ENCODE measurements at regions not wholly inside any gene's neighbourhood (a gene's known extent, or its start where the extent isn't known, plus 50 kb on each side); places are given as distances from the start of the nearest gene placed in this dataset.
"Not testable (repeated sequence)": the region's sequence is repeated elsewhere in the genome, so short reads cannot be mapped to it uniquely, and the experiment has no call there.

- no peak for DNase-seq
These were observed 67.0 kb upstream of the SFSWAP start for GRCh38 chr12:131643631-131644452.

- DNase-seq = no peak
These were observed 66.4 kb upstream of the SFSWAP start for GRCh38 chr12:131644481-131644880.

DNA sequence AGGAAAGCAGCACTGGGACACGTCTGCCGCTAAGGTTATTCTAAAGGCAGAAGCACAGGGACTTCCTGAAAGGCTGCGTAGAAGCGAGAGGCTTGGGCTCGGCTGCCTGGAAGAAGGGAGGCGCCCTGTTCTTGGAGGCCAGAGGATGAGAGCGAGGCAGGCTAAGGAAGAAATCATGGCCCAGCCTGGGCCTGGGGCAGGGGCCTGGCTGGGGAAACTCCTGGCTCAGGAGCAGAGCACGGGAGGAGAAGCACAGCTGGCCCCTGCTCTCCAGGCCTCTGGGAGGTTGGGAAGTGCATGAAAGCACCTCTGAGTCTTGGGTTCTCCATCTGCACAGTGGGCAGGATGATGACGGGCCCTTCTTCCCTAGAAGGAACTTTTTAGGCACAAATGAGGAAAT lies 66.0 kb upstream of the SFSWAP start:
- DNase-seq = not testable (repeated sequence)

GRCh38 chr12:131645557-131645956 lies 65.3 kb upstream of the SFSWAP start:
- DNase-seq = not testable (repeated sequence)

- DNase-seq = not testable (repeated sequence)
These were observed 64.4 kb upstream of the SFSWAP start for GRCh38 chr12:131646444-131646843.

- no peak for DNase-seq
These were observed 63.2 kb upstream of the SFSWAP start for GRCh38 chr12:131647667-131648066.

DNA sequence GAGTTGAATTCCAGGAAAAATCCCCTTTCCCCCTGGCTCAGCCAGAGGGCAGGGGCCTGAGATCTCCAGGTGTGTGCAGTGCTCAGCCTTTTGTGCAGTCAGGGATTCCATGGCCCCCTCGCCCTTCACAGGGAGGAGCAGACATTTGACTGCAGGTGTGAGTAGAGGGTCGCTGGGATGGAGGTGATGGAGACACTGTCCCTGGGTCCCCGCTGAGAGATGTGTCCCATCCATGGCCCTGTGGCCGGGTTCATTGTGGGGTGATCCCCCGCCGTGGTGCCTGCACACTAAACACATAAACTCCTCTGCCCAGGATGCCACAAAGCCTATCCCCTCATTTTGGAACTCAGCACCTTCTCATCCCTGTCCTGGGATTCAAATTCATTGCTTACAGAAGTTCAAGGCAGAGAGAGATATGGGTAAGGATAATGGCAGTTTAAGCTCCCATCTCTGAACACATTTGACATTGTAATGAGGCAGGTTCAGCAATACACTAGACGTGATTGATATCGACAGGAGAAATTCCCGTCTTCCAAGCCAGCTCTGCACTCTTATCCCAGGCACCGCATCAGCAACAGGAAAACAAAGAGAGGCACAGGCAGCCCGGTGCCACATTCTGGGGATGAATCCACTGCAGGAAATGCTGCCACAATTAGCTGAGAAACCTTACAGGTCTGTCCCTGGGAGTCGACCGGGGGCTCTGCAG lies 55.3 kb upstream of the SFSWAP start:
- DNase-seq = not testable (repeated sequence)

DNA sequence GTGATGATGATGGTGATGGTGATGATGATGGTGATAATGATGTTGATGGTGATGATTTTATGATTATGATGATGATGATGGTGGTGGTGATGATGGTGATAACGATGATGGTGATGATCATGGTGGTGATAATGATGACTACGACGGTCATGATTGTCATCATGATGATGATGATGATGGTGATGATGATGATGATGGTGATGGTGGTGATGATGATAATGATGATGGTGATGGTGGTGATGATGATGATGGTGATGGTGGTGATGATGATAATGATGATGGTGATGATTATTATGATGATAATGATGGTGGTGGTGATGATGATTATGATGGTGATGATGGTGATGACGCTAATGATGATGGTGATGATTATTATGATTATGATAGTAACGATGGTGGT lies 54.1 kb upstream of the SFSWAP start:
- DNase-seq = not testable (repeated sequence)

DNA sequence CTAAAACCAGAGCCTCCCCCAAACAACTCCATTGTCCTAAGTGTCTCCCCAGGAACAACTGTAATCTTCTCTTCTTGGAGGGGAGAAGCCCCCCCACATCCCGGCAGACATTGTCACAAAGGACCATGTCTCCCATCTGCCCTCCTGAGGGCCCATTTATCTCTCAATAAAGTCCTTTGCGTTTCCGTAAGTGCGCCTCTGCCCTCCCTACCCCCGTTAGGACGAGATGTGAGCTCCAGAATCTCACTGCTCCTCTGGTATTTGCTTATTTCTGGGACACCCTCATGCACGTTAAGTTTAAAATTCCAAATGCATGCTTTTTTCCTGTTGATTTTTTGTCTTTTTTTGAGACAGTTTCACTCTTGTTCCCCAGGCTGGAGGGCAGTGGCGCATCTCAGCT lies 52.3 kb upstream of the SFSWAP start:
- not testable (repeated sequence) for DNase-seq

GRCh38 chr12:131659484-131659883 lies 51.4 kb upstream of the SFSWAP start:
- not testable (repeated sequence) for DNase-seq

- DNase-seq = not testable (repeated sequence)
These were observed 50.9 kb upstream of the SFSWAP start for GRCh38 chr12:131659976-131660375.

- not testable (repeated sequence) for DNase-seq
These were observed 50.5 kb upstream of the SFSWAP start for GRCh38 chr12:131660401-131660800.
